ENCODE measurements at regions not wholly inside any gene's neighbourhood (a gene's known extent, or its start where the extent isn't known, plus 50 kb on each side); places are given as distances from the start of the nearest gene placed in this dataset.

GRCh38 chr19:31105761-31106160 is 243.5 kb downstream of the TSHZ3 start:
- Mint-ChIP-seq H3K27ac (no peak overlapping the region), H3K27me3 (ENCODE audit: insufficient read depth) (no peaks in the 10 kb centered on the region), H3K36me3 (ENCODE audit: low read depth) (no peaks in the 10 kb centered on the region), H3K4me3 (no peak overlapping the region), H3K9me3 (no peaks in the 10 kb centered on the region), H3K4me1 (peaks cover 19% of the 10 kb centered on the region)
- TF ChIP-seq, protein P1, sequence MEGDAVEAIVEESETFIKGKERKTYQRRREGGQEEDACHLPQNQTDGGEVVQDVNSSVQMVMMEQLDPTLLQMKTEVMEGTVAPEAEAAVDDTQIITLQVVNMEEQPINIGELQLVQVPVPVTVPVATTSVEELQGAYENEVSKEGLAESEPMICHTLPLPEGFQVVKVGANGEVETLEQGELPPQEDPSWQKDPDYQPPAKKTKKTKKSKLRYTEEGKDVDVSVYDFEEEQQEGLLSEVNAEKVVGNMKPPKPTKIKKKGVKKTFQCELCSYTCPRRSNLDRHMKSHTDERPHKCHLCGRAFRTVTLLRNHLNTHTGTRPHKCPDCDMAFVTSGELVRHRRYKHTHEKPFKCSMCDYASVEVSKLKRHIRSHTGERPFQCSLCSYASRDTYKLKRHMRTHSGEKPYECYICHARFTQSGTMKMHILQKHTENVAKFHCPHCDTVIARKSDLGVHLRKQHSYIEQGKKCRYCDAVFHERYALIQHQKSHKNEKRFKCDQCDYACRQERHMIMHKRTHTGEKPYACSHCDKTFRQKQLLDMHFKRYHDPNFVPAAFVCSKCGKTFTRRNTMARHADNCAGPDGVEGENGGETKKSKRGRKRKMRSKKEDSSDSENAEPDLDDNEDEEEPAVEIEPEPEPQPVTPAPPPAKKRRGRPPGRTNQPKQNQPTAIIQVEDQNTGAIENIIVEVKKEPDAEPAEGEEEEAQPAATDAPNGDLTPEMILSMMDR (conservative IDR thresholded peaks at IDR 0.05) = no peak
- H3K9me3 ChIP-seq (ENCODE audit: control insufficient read depth, low read length) = no peaks in the 10 kb centered on the region
- WGBS, 2 experiments (ENCODE audit: insufficient coverage in 1 of 2, insufficient read length in 1 of 2) = 83 to 87% methylated on average over 3 to 4 of the region's 4 CpGs
- DNase-seq = no peak
- no peaks in the 10 kb centered on the region for H3K27me3 ChIP-seq (ENCODE audit: control insufficient read depth, insufficient read depth, low read length, poor library complexity, severe bottlenecking)
- H3K9ac ChIP-seq (ENCODE audit: extremely low read depth, low read length, poor library complexity, severe bottlenecking) = no peak overlapping the region
- no peaks in the 10 kb centered on the region for H3K36me3 ChIP-seq (ENCODE audit: control insufficient read depth, insufficient read depth, low read length)
- H3K4me1 ChIP-seq (ENCODE audit: control insufficient read depth, insufficient read depth, low read length) = no peaks in the 10 kb centered on the region
- no peak overlapping the region for H3K4me3 ChIP-seq (ENCODE audit: low read length)
- no peak overlapping the region for H3K27ac ChIP-seq (ENCODE audit: low read depth, low read length)

DNA sequence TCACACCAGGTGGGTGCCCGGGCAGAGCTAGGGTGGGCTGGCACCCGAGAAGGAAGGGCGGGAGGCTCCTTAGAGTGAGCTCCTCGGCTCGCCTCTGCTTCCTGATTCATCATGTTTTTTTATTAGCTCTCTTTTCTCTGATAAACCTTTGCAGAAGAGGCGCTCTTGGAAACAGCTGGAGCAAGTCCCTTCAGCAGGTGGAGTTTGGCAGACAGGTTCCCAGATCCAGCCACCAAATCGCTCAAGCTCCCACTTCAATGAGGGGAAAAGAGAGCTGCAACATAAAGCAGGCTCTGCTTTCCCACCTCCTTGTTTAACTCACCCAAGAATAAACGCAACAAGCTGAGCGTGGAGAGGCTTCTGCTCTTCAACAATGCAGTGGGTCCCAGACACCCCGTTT is 244.8 kb downstream of the TSHZ3 start:
- H3K9me3 Mint-ChIP-seq = no peaks in the 10 kb centered on the region
- H3K9ac ChIP-seq (ENCODE audit: extremely low read depth, low read length, poor library complexity, severe bottlenecking) = no peak overlapping the region
- H3K4me1 Mint-ChIP-seq = peaks cover 17% of the 10 kb centered on the region
- H3K4me3 Mint-ChIP-seq = no peak overlapping the region
- no peaks in the 10 kb centered on the region for H3K9me3 ChIP-seq (ENCODE audit: control insufficient read depth, low read length)
- H3K4me1 ChIP-seq (ENCODE audit: control insufficient read depth, insufficient read depth, low read length) = no peaks in the 10 kb centered on the region
- H3K27ac Mint-ChIP-seq = no peak overlapping the region
- 92 to 100% methylated on average over 3 to 9 of the region's 10 CpGs for WGBS, 2 experiments (ENCODE audit: insufficient coverage in 1 of 2, insufficient read length in 1 of 2)
- H3K36me3 Mint-ChIP-seq (ENCODE audit: low read depth) = no peaks in the 10 kb centered on the region
- TF ChIP-seq, protein P1 (conservative IDR thresholded peaks at IDR 0.05) = no peak
- no peak for DNase-seq
- no peaks in the 10 kb centered on the region for H3K27me3 ChIP-seq (ENCODE audit: control insufficient read depth, insufficient read depth, low read length, poor library complexity, severe bottlenecking)
- no peaks in the 10 kb centered on the region for H3K27me3 Mint-ChIP-seq (ENCODE audit: insufficient read depth)
- no peak overlapping the region for H3K27ac ChIP-seq (ENCODE audit: low read depth, low read length)
- H3K4me3 ChIP-seq (ENCODE audit: low read length) = no peak overlapping the region
- H3K36me3 ChIP-seq (ENCODE audit: control insufficient read depth, insufficient read depth, low read length) = no peaks in the 10 kb centered on the region

- no peak overlapping the region for H3K27ac Mint-ChIP-seq
- no peaks in the 10 kb centered on the region for H3K27me3 Mint-ChIP-seq (ENCODE audit: insufficient read depth)
- TF ChIP-seq, protein P1 (conservative IDR thresholded peaks at IDR 0.05) = no peak
- H3K4me3 ChIP-seq (ENCODE audit: low read length) = no peak overlapping the region
- H3K9me3 ChIP-seq (ENCODE audit: control insufficient read depth, low read length) = no peaks in the 10 kb centered on the region
- no peaks in the 10 kb centered on the region for H3K36me3 Mint-ChIP-seq (ENCODE audit: low read depth)
- no peaks in the 10 kb centered on the region for H3K27me3 ChIP-seq (ENCODE audit: control insufficient read depth, insufficient read depth, low read length, poor library complexity, severe bottlenecking)
- H3K4me1 ChIP-seq (ENCODE audit: control insufficient read depth, insufficient read depth, low read length) = no peaks in the 10 kb centered on the region
- no peaks in the 10 kb centered on the region for H3K9me3 Mint-ChIP-seq
- no peak overlapping the region for H3K4me3 Mint-ChIP-seq
- H3K27ac ChIP-seq (ENCODE audit: low read depth, low read length) = no peak overlapping the region
- no peaks in the 10 kb centered on the region for H3K36me3 ChIP-seq (ENCODE audit: control insufficient read depth, insufficient read depth, low read length)
- WGBS, 2 experiments (ENCODE audit: insufficient coverage in 1 of 2, insufficient read length in 1 of 2) = 89 to 100% methylated on average over 2 to 3 of the region's 3 CpGs
- H3K4me1 Mint-ChIP-seq = peaks cover 17% of the 10 kb centered on the region
- DNase-seq = no peak
- no peak overlapping the region for H3K9ac ChIP-seq (ENCODE audit: extremely low read depth, low read length, poor library complexity, severe bottlenecking)
Observed at GRCh38 chr19:31103228-31103627, 246.0 kb downstream of the TSHZ3 start.

Data from endodermal cell (in vitro differentiated cells).